GM19455 (cell line): ENCODE measurements at regions not wholly inside any gene's neighbourhood (a gene's known extent, or its start where the extent isn't known, plus 50 kb on each side); places are given as distances from the start of the nearest gene placed in this dataset.

Source experiments
- ATAC-seq: cut with Tn5 transposase; IDR thresholded peaks from one replicate; pipeline ENCODE4 v1.9.1; 2021; ENCODE audit not compliant: unreplicated experiment

DNA sequence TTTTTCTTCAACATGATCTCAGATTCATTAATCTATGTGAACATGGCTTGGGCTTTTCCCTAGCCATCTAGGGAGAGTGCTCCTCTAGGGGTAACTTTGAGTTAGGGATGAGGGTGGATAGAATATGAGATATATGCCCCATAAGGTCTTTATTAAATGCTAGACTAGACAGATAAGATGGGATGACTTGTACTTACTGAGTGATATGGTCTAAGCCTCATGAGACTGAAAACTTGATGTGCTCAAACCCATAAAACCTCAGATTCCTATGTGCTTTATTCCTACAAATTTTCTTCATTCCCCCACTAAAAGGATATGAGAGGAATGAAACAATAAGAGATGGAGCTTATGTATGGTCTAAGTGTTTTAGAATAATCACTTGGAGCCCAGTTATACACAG, 386.6 kb downstream of the YTHDC2 start:
- no peak for ATAC-seq

DNA sequence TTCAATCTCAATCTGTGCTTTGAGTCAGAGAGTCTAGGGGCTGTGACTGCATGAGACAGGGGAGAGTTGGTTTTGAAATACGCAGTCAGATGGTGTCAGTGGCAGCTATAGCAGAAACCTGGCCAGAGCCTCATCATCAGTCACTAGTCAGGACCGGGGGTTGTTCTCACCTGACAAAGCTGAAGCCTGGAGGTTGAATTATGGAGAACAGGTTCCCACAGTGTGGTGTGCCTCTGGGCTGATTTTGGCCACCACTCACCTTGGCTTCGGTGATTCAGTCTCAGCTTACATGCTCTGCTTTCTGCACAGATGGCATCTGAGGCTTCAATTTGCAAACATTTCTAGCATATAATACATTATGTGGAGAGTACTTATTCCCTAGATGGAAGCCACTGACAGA, 387.3 kb downstream of the YTHDC2 start:
- no peak for ATAC-seq

DNA sequence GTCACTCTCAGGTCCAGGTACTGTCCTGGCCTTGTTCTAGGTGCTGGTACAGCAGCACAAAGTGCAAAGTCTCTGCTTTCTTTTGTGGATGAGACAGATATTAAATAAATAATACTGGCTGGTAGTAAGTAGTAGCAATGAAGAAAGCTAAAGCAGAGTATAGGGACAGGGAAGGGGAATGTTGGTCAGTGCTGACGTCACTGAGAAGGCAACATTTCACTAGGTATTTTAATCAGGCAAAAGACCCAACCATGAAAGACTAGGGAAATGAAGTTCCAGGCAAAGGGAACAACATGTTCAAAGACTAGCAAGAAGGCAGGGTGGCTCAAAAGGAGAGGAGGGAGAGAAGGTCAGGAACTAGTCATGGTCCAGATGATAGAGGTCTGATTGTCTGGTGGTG, 388.2 kb downstream of the YTHDC2 start:
- no peak for ATAC-seq

GRCh38 chr5:113902917-113903660, 389.6 kb downstream of the YTHDC2 start:
- no peak for ATAC-seq

- no peak for ATAC-seq
Measured at GRCh38 chr5:113909782-113910181, 396.3 kb downstream of the YTHDC2 start.

- no peak for ATAC-seq
Measured at GRCh38 chr5:113917997-113918396, 404.5 kb downstream of the YTHDC2 start.

- no peak for ATAC-seq
Measured at GRCh38 chr5:113922343-113922742, 408.8 kb downstream of the YTHDC2 start.

DNA sequence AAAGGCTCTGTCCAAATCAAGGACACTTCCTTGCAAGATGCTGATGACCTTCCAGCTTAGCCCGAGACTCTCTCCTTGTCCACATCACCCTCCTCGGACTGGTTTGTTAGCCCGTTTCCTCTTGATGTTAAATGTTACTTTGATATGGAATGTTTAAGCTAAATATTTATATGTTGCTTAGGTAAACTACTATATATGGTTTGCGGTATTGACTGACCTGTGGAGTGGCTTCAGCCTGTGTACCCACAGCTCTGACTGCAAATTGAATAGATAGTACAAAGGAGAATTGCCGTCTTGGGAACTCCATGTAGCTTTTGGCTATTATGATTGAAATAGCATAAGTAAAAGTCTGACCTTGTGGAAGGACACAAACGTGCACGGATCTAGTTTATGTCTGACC, 422.0 kb downstream of the YTHDC2 start:
- no peak for ATAC-seq

- ATAC-seq: no peak
Measured at GRCh38 chr5:113937301-113937700, 423.8 kb downstream of the YTHDC2 start.

DNA sequence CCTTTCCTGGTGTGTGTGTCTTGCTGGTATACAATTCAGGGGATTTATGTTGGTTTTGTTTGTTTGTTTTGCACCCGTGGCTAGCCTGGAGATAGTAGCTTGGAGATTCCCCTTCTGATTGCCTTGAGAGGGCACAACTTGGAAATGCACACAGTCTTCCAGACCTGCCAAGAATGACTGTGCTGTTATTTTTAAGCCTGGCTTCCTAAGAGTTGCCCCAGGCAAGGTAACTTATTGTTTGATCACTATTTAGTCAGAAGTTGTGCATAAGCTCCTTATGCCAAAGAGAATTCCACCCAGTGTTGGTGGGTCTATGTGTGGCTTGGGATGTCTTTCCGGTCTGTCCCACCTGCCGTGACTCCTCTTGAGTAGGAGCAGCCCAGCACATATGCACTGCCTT, 421.9 kb upstream of the KCNN2 start:
- ATAC-seq: no peak

DNA sequence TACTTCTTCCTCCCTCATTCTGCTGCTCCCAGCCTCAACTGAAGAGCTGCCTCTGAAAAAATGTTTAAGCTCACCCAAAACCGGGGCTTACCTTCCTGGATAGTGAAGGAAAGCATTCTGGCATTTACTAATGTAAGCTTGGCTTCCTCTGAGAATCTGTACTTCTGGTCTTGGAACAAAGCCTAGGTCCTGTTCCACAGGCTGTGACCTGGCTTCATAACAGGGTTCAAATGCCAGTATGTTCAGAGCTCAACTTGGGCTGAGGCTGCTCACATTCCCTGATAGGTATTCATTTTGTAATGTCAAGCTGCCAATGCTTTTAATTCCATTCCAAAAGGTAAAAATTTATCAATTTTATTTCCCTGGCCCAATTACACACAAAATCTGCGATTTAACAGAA, 411.7 kb upstream of the KCNN2 start:
- ATAC-seq: no peak

- ATAC-seq: no peak
Measured at GRCh38 chr5:113965225-113965624, 396.6 kb upstream of the KCNN2 start.

DNA sequence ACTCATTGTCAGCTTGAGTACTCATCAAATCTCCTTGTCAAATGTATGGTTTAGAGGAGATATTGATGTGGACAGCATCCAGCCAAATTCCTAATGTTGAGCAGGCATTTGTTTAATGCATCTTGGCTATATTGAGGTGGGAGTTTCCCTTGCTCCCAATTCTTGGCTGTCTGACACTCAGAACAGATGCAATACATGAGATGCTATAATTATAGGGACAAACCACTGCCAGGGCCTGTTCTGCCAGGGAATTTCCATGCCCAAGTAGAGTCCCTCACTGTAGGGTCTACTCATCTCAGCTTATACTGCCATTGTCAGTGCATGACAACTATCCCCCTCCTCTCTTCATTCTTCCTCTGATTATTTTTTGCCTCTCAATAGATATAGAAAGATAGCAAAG, 392.0 kb upstream of the KCNN2 start:
- no peak for ATAC-seq

- ATAC-seq: no peak
Measured at GRCh38 chr5:113971454-113971853, 390.4 kb upstream of the KCNN2 start.

DNA sequence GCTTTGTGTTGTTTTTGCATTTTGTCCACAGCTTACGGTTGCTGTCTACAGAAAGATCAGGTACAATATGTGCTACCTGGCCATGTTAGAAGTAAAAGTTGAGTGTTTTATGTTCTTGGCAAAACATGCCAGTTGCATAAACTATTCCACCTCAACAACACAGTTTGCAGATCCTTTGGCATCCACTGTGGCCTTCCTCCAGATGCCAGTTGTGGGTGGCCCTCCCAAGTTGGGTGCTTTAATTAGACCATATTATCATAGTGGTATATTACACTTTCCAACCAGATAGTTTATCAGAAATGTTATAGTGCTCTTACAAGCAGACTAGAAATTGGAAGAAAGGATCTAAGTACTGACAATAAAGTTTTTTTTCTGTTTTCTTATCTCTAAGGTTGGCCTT, 386.9 kb upstream of the KCNN2 start:
- no peak for ATAC-seq

GRCh38 chr5:113984928-113985327, 376.9 kb upstream of the KCNN2 start:
- ATAC-seq: no peak

DNA sequence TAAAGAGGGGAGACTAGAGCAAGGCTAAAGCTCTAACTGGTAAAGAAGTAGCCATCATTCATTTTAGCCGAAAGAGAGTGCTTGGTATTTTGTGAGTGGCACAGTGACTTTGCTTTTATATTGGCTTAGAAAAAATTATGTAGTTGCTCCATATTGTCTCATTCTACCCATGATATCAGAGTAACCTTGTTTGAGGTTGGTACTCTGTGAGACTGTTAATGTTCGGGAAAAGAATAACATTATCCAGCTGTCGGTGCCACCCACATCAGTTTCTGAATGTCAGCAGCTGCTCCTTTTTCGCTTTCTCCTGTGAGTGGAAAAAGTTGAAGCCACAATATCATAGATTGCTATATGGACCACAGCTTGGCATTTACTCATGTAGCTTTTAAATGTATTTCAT, 376.4 kb upstream of the KCNN2 start:
- ATAC-seq: no peak

DNA sequence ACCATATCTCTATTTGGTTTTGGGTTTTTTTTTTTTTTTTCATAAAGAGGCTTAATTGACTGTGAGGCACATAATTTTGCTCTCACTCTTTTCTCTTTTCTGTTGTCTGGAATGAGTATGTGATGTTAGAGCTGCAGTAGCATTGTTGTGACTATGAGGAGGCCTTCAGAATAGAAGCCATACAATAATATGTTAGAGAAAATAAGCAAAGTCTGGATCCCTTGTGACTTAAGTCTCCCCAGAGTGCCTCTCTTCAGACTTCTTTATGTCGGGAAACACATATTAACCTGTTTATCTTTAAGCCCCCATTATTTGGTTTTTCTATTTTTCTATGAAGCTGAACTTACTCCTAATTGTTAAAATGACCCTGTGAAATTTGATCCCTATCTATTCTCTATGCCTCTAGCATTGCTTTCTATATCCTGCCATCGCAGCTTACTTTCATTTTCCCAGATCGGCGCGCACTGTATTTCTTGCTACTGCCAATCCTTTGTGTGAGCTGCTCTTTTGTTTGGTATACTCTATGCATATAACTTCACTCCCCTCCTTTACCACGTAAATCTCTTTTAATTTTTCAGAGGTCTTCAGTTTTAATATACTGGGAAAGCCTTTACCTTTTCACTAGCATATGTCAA, 372.5 kb upstream of the KCNN2 start:
- ATAC-seq: no peak

DNA sequence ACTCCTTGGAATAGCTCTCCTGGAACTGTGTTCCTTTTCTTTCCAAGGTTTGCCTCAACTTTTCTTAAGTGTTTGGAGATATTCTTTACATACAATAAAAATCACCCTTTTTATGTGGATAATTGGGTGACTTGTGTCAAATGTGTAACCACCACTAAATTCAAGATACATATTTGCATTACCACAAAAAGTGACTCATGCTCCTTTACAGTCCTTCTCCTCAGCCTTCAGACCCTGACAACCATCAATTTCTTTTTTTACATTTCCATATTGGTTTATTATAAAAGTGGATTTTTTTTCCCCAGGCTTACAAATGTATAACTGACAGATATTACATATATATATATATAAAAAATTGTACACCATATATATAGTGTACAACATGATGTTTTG, 372.0 kb upstream of the KCNN2 start:
- ATAC-seq: no peak

GRCh38 chr5:114001076-114001475, 360.8 kb upstream of the KCNN2 start:
- no peak for ATAC-seq

GRCh38 chr5:114006582-114006981, 355.3 kb upstream of the KCNN2 start:
- no peak for ATAC-seq

- no peak for ATAC-seq
Measured at GRCh38 chr5:114007678-114008077, 354.2 kb upstream of the KCNN2 start.

DNA sequence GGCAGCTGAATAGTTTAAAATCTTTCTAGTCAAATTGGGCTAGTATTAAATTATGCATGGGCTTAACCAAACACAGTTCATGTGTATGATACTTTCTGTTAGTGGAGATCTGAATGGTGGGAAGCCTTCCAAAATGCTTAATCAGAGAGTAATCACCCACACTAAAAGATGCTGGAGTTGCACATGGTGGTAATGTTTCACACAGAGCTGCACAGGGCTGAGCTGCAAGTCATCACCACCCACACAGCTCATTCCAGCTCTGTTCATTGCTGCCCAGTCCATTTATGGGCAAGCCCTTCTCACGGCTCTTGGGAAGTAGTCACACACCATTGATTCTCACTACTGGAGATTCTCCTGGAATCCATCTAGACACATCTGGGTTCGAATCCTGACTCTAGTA, 351.5 kb upstream of the KCNN2 start:
- ATAC-seq: no peak
